NB4 (cell line): ENCODE measurements at regions not wholly inside any gene's neighbourhood (a gene's known extent, or its start where the extent isn't known, plus 50 kb on each side); places are given as distances from the start of the nearest gene placed in this dataset.

ENCODE experiments used
- DNase-seq: peaks from one replicate; pipeline ENCODE4 v3.0.0; 2010; ENCODE audit warnings: low read depth
- H3K4me3 ChIP-seq: one replicate; pipeline ENCODE4 v1.5.1; 2011; ENCODE audit warnings: mild to moderate bottlenecking, low read depth, low read length, moderate library complexity
- CTCF ChIP-seq: IDR thresholded peaks from one replicate; pipeline ENCODE4 v1.5.1; 2012; ENCODE audit warnings: low read depth, low read length
- MAX ChIP-seq: IDR thresholded peaks from 2 replicates; pipeline ENCODE4 v1.6.1; 2011; ENCODE audit warnings: low read depth, low read length
- MYC ChIP-seq: IDR thresholded peaks from 2 replicates; pipeline ENCODE4 v1.6.1; 2011; ENCODE audit warnings: low read depth, low read length
- POLR2A ChIP-seq: IDR thresholded peaks from 2 replicates; pipeline ENCODE4 v1.6.1; 2011; ENCODE audit warnings: mild to moderate bottlenecking; ENCODE audit not compliant: insufficient read length; ENCODE audit errors: extremely low read depth

GRCh38 chr10:105466521-105466920, 825.4 kb downstream of the SORCS3 start:
- H3K4me3 ChIP-seq = no peak overlapping the region
- DNase-seq = no peak
- no peak for TF ChIP-seq MYC
- no peak for TF ChIP-seq CTCF
- TF ChIP-seq MAX = no peak
- no peak for TF ChIP-seq POLR2A

- H3K4me3 ChIP-seq = no peak overlapping the region
- TF ChIP-seq MAX (no peak), MYC (no peak), CTCF (no peak), POLR2A (no peak)
Observed at GRCh38 chr10:105434970-105435369, 793.9 kb downstream of the SORCS3 start.

GRCh38 chr10:105413997-105414396, 772.9 kb downstream of the SORCS3 start:
- no peak overlapping the region for H3K4me3 ChIP-seq
- DNase-seq = no peak

More at GRCh38 chr10:105434970-105435369, 793.9 kb downstream of the SORCS3 start:
- no peak for DNase-seq

GRCh38 chr10:105409370-105409769, 768.3 kb downstream of the SORCS3 start:
- DNase-seq = no peak
- TF ChIP-seq POLR2A = no peak
- TF ChIP-seq MAX = no peak
- no peak for TF ChIP-seq CTCF
- no peak for TF ChIP-seq MYC
- no peak overlapping the region for H3K4me3 ChIP-seq

More at GRCh38 chr10:105413997-105414396, 772.9 kb downstream of the SORCS3 start:
- TF ChIP-seq MYC = no peak
- TF ChIP-seq MAX = no peak
- no peak for TF ChIP-seq POLR2A
- no peak for TF ChIP-seq CTCF

- TF ChIP-seq MYC = no peak
- no peak for TF ChIP-seq MAX
- no peak for TF ChIP-seq CTCF
- H3K4me3 ChIP-seq = no peak overlapping the region
- DNase-seq = no peak
Observed at GRCh38 chr10:105406488-105406887, 765.4 kb downstream of the SORCS3 start.

GRCh38 chr10:105398202-105398601, 757.1 kb downstream of the SORCS3 start:
- DNase-seq = no peak
- no peak overlapping the region for H3K4me3 ChIP-seq
- TF ChIP-seq POLR2A = no peak
- TF ChIP-seq MAX = no peak
- TF ChIP-seq MYC = no peak
- no peak for TF ChIP-seq CTCF
